Hepatocyte (in vitro differentiated cells): ENCODE measurements at regions not wholly inside any gene's neighbourhood (a gene's known extent, or its start where the extent isn't known, plus 50 kb on each side); places are given as distances from the start of the nearest gene placed in this dataset.
"Not testable (repeated sequence)": the region's sequence is repeated elsewhere in the genome, so short reads cannot be mapped to it uniquely, and the experiment has no call there.

Experiments
- DNase-seq: peaks from one replicate; pipeline ENCODE4 v3.0.0-alpha.2; 2016; ENCODE audit warnings: low spot score
- H2AFZ ChIP-seq: fragments of 200-600 bp; sonication (generic); 2 replicates; pipeline ENCODE4 v1.6.0; 2016; ENCODE audit warnings: antibody characterized with exemption, mild to moderate bottlenecking
- H3K27ac ChIP-seq: fragments of 200-600 bp; sonication (generic); 2 replicates; pipeline ENCODE4 v1.5.1; 2016; ENCODE audit warnings: mild to moderate bottlenecking
- H3K27me3 ChIP-seq: fragments of 200-600 bp; sonication (generic); 2 replicates; pipeline ENCODE4 v1.6.1; 2016
- H3K36me3 ChIP-seq: fragments of 200-600 bp; sonication (generic); replicated peaks from 2 replicates; pipeline ENCODE4 v1.5.1; 2016; ENCODE audit warnings: low read depth; ENCODE audit not compliant: insufficient read depth
- H3K4me1 ChIP-seq: fragments of 200-600 bp; sonication (generic); 2 replicates; pipeline ENCODE4 v1.5.1; 2016; ENCODE audit warnings: mild to moderate bottlenecking, moderate library complexity; ENCODE audit not compliant: insufficient read depth
- H3K4me2 ChIP-seq: fragments of 200-600 bp; sonication (generic); 2 replicates; pipeline ENCODE4 v1.6.0; 2016
- H3K4me3 ChIP-seq: fragments of 200-600 bp; sonication (generic); 2 replicates; pipeline ENCODE4 v1.5.1; 2016; ENCODE audit warnings: mild to moderate bottlenecking
- H3K79me2 ChIP-seq: fragments of 200-600 bp; sonication (generic); 2 replicates; pipeline ENCODE4 v1.6.0; 2017; ENCODE audit warnings: mild to moderate bottlenecking
- H3K9me2 ChIP-seq: fragments of 200-600 bp; sonication (generic); replicated peaks from 2 replicates; pipeline ENCODE4 v1.6.0; 2017; ENCODE audit warnings: mild to moderate bottlenecking; ENCODE audit not compliant: insufficient read depth
- H3K9me3 ChIP-seq: fragments of 200-600 bp; sonication (generic); 2 replicates; pipeline ENCODE4 v1.5.1; 2016; ENCODE audit warnings: low read depth, mild to moderate bottlenecking
- H4K20me1 ChIP-seq: fragments of 200-600 bp; sonication (generic); 2 replicates; pipeline ENCODE4 v1.6.0; 2016; ENCODE audit warnings: mild to moderate bottlenecking; ENCODE audit not compliant: insufficient read depth, poor library complexity, severe bottlenecking
- WGBS: methylation state at CpG from one replicate; pipeline ENCODE4 v1.1.6; 2016; ENCODE audit warnings: low lambda C conversion rate; ENCODE audit errors: missing lambda C conversion rate; 5-methylcytosine and 5-hydroxymethylcytosine counted together

GRCh38 chr19:14289810-14290209 is 83.8 kb upstream of the ADGRL1 start:
- H3K4me2 ChIP-seq, H3K36me3 ChIP-seq, H3K4me3 ChIP-seq, H3K9me2 ChIP-seq, H3K4me1 ChIP-seq, H3K9me3 ChIP-seq, DNase-seq, H3K27ac ChIP-seq, H3K27me3 ChIP-seq, H3K79me2 ChIP-seq, H2AFZ ChIP-seq, H4K20me1 ChIP-seq: not testable (repeated sequence)
- WGBS: 94% methylated on average over 15 of the region's 15 CpGs

DNA sequence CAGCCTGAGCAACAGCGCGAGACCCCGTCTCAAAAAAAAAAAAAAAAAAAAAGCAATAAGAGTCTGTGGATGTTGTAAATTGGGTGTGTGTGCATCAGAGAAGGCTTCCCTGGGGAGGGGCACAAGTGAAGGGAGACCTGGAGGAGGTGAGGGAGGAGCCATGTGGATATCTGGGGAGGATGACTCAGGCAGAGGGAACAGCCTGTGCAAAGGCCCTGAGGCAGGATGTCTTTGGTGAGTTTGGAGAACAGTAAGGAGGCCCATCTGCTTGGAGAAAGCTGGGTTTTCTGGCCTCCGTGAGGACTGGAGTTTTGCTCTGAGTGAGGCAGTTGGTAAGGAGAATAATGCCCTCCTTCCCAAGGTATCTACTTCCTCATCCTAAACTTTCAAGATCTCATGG is 81.9 kb upstream of the ADGRL1 start:
- not testable (repeated sequence) for H3K4me1 ChIP-seq, H3K27me3 ChIP-seq, H3K9me3 ChIP-seq, DNase-seq, H3K4me3 ChIP-seq, H3K4me2 ChIP-seq, H3K36me3 ChIP-seq, H2AFZ ChIP-seq, H3K79me2 ChIP-seq, H3K9me2 ChIP-seq, H3K27ac ChIP-seq, H4K20me1 ChIP-seq
- WGBS: 100% methylated on average over 3 of the region's 4 CpGs

GRCh38 chr19:14286594-14286993 is 80.6 kb upstream of the ADGRL1 start:
- not testable (repeated sequence) for H4K20me1 ChIP-seq, H3K4me2 ChIP-seq, DNase-seq, H3K4me3 ChIP-seq, H3K9me2 ChIP-seq, H3K4me1 ChIP-seq, H3K9me3 ChIP-seq, H3K27me3 ChIP-seq, H3K79me2 ChIP-seq, H2AFZ ChIP-seq, H3K36me3 ChIP-seq, H3K27ac ChIP-seq
- WGBS: 62% methylated on average over 4 of the region's 4 CpGs

- WGBS: 85% methylated on average over 9 of the region's 9 CpGs
- not testable (repeated sequence) for H3K4me3 ChIP-seq, DNase-seq, H3K4me1 ChIP-seq, H2AFZ ChIP-seq, H3K9me2 ChIP-seq, H3K27ac ChIP-seq, H3K79me2 ChIP-seq, H3K9me3 ChIP-seq, H3K4me2 ChIP-seq, H3K36me3 ChIP-seq, H3K27me3 ChIP-seq, H4K20me1 ChIP-seq
Observed at GRCh38 chr19:14285726-14286125, 79.8 kb upstream of the ADGRL1 start.

DNA sequence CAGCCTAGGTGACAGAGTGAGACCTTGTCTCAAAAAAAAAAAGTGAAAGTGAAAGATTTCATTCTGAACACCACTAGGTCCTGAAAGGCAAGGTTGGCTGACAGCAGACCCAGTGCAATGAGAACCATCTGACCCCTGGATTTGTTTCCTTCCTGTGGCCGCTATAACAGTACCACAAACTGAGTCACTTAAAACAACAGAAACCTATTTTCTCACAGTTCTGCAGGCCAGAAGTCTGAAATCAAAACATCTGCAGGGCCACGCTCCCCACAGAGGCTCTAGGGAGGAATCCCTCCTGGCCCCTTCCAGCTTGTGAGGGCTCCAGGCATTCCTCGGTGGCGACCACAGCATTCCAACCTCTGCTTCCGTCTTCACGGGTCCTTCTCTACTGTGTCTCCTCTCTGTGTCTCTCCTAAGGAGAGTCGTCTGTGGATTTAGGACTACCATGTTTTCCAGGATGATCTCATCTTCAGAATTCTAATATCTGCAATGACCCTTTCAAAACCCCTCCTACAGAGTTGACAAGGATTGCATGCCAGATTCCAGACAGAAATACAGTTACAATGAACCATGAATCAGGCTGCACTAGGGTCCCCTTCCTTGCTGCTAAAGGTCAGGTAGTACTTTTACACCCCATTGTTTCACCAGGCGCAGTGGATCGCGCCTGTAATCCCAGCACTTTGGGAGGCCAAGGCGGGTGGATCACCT is 78.0 kb upstream of the ADGRL1 start:
- not testable (repeated sequence) for H3K27ac ChIP-seq

GRCh38 chr19:14279270-14279669 is 73.3 kb upstream of the ADGRL1 start:
- H3K27ac ChIP-seq, H3K9me3 ChIP-seq, DNase-seq, H4K20me1 ChIP-seq, H3K4me2 ChIP-seq, H3K9me2 ChIP-seq, H3K79me2 ChIP-seq, H3K36me3 ChIP-seq, H3K4me3 ChIP-seq, H2AFZ ChIP-seq, H3K4me1 ChIP-seq, H3K27me3 ChIP-seq: not testable (repeated sequence)
- whole genome bisulfite sequencing: 79% methylated on average over 4 of the region's 4 CpGs

More for the DNA sequence above, 78.0 kb upstream of the ADGRL1 start:
- not testable (repeated sequence) for H3K4me3 ChIP-seq, H4K20me1 ChIP-seq, H3K9me2 ChIP-seq, H3K27me3 ChIP-seq, H3K79me2 ChIP-seq, H3K4me1 ChIP-seq, H3K9me3 ChIP-seq, DNase-seq, H2AFZ ChIP-seq, H3K36me3 ChIP-seq
- H3K4me2 ChIP-seq: peak overlapping the region; percentile 54
- 57% methylated on average over 11 of the region's 11 CpGs for WGBS
